Esophagus muscularis mucosa (tissue), 3 donors: ENCODE measurements at regions not wholly inside any gene's neighbourhood (a gene's known extent, or its start where the extent isn't known, plus 50 kb on each side); places are given as distances from the start of the nearest gene placed in this dataset.

ENCODE experiments used
- POLR2A ChIP-seq: fragments of 450-650 bp; IDR thresholded peaks from one replicate; pipeline ENCODE4 v1.6.1; 2017; ENCODE audit warnings: antibody characterized with exemption, moderate library complexity, mild to moderate bottlenecking, low read depth
- TF ChIP-seq, protein P1 (sequence below), 3 experiments: fragments of 200-600 bp in 2 of 3; fragments of 450-650 bp in 1 of 3; sonication (generic) in 2 of 3; IDR thresholded peaks; one replicate each; pipeline ENCODE4 v1.5.1; 2017 to 2019; ENCODE audit warnings: antibody characterized with exemption in 3 of 3, mild to moderate bottlenecking in 2 of 3, moderate library complexity in 1 of 3

GRCh38 chr2:149849591-149849990 lies 262.0 kb upstream of the MMADHC start:
- TF ChIP-seq, protein P1, sequence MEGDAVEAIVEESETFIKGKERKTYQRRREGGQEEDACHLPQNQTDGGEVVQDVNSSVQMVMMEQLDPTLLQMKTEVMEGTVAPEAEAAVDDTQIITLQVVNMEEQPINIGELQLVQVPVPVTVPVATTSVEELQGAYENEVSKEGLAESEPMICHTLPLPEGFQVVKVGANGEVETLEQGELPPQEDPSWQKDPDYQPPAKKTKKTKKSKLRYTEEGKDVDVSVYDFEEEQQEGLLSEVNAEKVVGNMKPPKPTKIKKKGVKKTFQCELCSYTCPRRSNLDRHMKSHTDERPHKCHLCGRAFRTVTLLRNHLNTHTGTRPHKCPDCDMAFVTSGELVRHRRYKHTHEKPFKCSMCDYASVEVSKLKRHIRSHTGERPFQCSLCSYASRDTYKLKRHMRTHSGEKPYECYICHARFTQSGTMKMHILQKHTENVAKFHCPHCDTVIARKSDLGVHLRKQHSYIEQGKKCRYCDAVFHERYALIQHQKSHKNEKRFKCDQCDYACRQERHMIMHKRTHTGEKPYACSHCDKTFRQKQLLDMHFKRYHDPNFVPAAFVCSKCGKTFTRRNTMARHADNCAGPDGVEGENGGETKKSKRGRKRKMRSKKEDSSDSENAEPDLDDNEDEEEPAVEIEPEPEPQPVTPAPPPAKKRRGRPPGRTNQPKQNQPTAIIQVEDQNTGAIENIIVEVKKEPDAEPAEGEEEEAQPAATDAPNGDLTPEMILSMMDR (IDR thresholded peaks at IDR 0.05), result no peak
- TF ChIP-seq POLR2A, result no peak
